ENCODE measurements at regions not wholly inside any gene's neighbourhood (a gene's known extent, or its start where the extent isn't known, plus 50 kb on each side); places are given as distances from the start of the nearest gene placed in this dataset.

- WGBS, 4 donors, result 76 to 88% (median 85%) methylated on average over 14 to 15 of the region's 15 CpGs
Measured at GRCh38 chr14:104431351-104431928, 148.1 kb upstream of the C14orf180 start.

GRCh38 chr14:104431929-104432541 lies 147.5 kb upstream of the C14orf180 start:
- TF ChIP-seq, protein P1, sequence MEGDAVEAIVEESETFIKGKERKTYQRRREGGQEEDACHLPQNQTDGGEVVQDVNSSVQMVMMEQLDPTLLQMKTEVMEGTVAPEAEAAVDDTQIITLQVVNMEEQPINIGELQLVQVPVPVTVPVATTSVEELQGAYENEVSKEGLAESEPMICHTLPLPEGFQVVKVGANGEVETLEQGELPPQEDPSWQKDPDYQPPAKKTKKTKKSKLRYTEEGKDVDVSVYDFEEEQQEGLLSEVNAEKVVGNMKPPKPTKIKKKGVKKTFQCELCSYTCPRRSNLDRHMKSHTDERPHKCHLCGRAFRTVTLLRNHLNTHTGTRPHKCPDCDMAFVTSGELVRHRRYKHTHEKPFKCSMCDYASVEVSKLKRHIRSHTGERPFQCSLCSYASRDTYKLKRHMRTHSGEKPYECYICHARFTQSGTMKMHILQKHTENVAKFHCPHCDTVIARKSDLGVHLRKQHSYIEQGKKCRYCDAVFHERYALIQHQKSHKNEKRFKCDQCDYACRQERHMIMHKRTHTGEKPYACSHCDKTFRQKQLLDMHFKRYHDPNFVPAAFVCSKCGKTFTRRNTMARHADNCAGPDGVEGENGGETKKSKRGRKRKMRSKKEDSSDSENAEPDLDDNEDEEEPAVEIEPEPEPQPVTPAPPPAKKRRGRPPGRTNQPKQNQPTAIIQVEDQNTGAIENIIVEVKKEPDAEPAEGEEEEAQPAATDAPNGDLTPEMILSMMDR (IDR thresholded peaks at IDR 0.05), result no peak
- TF ChIP-seq POLR2A (IDR thresholded peaks at IDR 0.05), result no peak
- peaks cover 6 to 12% of the 10 kb centered on the region in 2 donors for H3K4me1 ChIP-seq (replicated peaks in 1 of 2)
- no peaks in the 10 kb centered on the region for H3K36me3 ChIP-seq (replicated peaks in 1 of 2)
- H3K27ac ChIP-seq, result no peak overlapping the region
- H3K27me3 ChIP-seq, result no peaks in the 10 kb centered on the region
- no peaks in the 10 kb centered on the region for H3K9me3 ChIP-seq (replicated peaks in 1 of 3)
- intact Hi-C loops (cut with DNase I), result no loop called here
- peak in 1 of 7 donors; percentile 10 for DNase-seq
- 48 to 83% (median 76%) methylated on average over 4 to 11 of the region's 11 CpGs for WGBS, 4 donors
- H3K4me3 ChIP-seq, result no peak overlapping the region

More at GRCh38 chr14:104431351-104431928, 148.1 kb upstream of the C14orf180 start:
- TF ChIP-seq, protein P1 (IDR thresholded peaks at IDR 0.05), result no peak
- no peak for TF ChIP-seq POLR2A (IDR thresholded peaks at IDR 0.05)
- no peaks in the 10 kb centered on the region for H3K36me3 ChIP-seq (replicated peaks in 1 of 2)
- no peaks in the 10 kb centered on the region for H3K9me3 ChIP-seq (replicated peaks in 1 of 3)
- intact Hi-C loops (cut with DNase I), result no loop called here
- H3K27ac ChIP-seq, result no peak overlapping the region
- no peaks in the 10 kb centered on the region for H3K27me3 ChIP-seq
- peaks cover under 1 to 6% of the 10 kb centered on the region in 2 donors for H3K4me1 ChIP-seq (replicated peaks in 1 of 2)
- no peak overlapping the region for H3K4me3 ChIP-seq
- DNase-seq, result no peak

- TF ChIP-seq, protein P1 (IDR thresholded peaks at IDR 0.05), result no peak
- TF ChIP-seq POLR2A (IDR thresholded peaks at IDR 0.05), result no peak
- Histone ChIP-seq H3K4me3 (no peak overlapping the region), H3K36me3 (replicated peaks in 1 of 2) (no peaks in the 10 kb centered on the region), H3K9me3 (replicated peaks in 1 of 3) (no peaks in the 10 kb centered on the region), H3K4me1 (replicated peaks in 1 of 2) (peaks cover 6 to 13% of the 10 kb centered on the region in 2 donors), H3K27ac (no peak overlapping the region), H3K27me3 (no peaks in the 10 kb centered on the region)
- peak in 1 of 7 donors; percentile 21 for DNase-seq
- intact Hi-C loops (cut with DNase I), result no loop called here
- 89 to 96% (median 89%) methylated on average over 10 to 27 of the region's 27 CpGs for WGBS, 4 donors
Measured at GRCh38 chr14:104432611-104433231, 146.8 kb upstream of the C14orf180 start.

DNA sequence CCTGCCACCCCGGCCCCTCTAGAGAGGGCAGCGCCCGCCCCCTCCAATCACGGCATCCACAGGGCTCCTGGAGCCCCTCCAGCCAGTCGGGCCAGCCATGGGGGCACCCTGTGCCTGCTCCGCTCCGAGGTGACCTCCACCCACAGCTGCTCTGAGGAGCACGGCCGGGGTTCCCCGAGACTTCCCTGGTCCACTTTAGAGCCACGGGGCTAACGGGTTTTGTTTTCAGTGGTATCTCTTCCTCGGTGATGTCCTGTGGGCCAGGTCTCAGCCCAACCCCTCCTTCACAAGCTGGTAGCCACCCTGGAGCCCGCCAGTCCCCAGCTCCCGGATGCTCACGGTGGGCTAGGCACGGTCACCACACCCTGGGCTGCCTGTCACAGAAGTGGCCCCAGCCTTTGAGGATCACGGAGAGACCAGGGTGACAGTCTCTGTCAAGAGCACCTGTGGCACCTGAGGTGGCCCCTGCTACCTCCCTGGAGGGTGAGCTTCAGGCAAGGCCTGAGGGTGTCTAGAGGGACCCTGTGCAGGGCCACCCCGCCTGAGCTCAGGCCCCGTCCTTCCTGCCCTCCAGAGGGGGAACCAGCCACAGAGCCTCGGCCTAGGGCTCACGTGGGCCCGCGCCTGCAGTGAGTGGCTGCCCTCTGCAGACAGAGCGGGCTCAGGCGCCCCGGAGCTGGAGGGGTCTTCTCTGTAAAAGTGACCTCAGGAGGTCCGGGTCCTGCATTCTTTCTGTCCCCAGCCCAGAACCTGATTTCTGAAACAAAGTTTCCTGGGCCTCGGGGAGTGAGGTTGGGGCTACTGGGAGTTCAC lies 146.0 kb upstream of the C14orf180 start:
- peak in 2 of 7 donors; percentile 12 to 34 for DNase-seq
- intact Hi-C loops (cut with DNase I), result no loop called here
- 87 to 96% (median 88%) methylated on average over 9 to 29 of the region's 29 CpGs for WGBS, 4 donors
- Histone ChIP-seq H3K4me1 (replicated peaks in 1 of 2) (peaks cover 6 to 13% of the 10 kb centered on the region in 2 donors), H3K27me3 (no peaks in the 10 kb centered on the region), H3K4me3 (no peak overlapping the region), H3K36me3 (replicated peaks in 1 of 2) (no peaks in the 10 kb centered on the region), H3K9me3 (replicated peaks in 1 of 3) (no peaks in the 10 kb centered on the region), H3K27ac (no peak overlapping the region)
- no peak for TF ChIP-seq POLR2A (IDR thresholded peaks at IDR 0.05)
- TF ChIP-seq, protein P1 (IDR thresholded peaks at IDR 0.05), result no peak

Measured in adrenal gland (tissue), 9 donors.